Esophagus muscularis mucosa (tissue), 3 donors: ENCODE measurements at regions not wholly inside any gene's neighbourhood (a gene's known extent, or its start where the extent isn't known, plus 50 kb on each side); places are given as distances from the start of the nearest gene placed in this dataset.

Source experiments
- CTCF ChIP-seq, 3 experiments: fragments of 200-600 bp in 2 of 3; fragments of 450-650 bp in 1 of 3; sonication (generic) in 2 of 3; IDR thresholded peaks; one replicate each; pipeline ENCODE4 v1.5.1; 2017 to 2019; ENCODE audit warnings: antibody characterized with exemption in 3 of 3, mild to moderate bottlenecking in 2 of 3, moderate library complexity in 1 of 3
- POLR2A ChIP-seq: fragments of 450-650 bp; IDR thresholded peaks from one replicate; pipeline ENCODE4 v1.6.1; 2017; ENCODE audit warnings: antibody characterized with exemption, moderate library complexity, mild to moderate bottlenecking, low read depth
- POLR2AphosphoS5 ChIP-seq, 2 donors: sonication (generic); formaldehyde crosslinking; IDR thresholded peaks; one replicate each; pipeline ENCODE4 v1.6.1; 2017; ENCODE audit warnings: antibody characterized with exemption in 2 of 2

GRCh38 chr6:169073311-169073710 is 180.3 kb downstream of the THBS2 start:
- TF ChIP-seq CTCF (IDR thresholded peaks at IDR 0.05) (no peak), POLR2AphosphoS5 (IDR thresholded peaks at IDR 0.05) (no peak), POLR2A (no peak)
